Activated CD8-positive, alpha-beta memory T cell treated with anti-CD3 and anti-CD28 coated beads for 4 hours (primary cell): ENCODE measurements at regions not wholly inside any gene's neighbourhood (a gene's known extent, or its start where the extent isn't known, plus 50 kb on each side); places are given as distances from the start of the nearest gene placed in this dataset.
"Not testable (repeated sequence)": the region's sequence is repeated elsewhere in the genome, so short reads cannot be mapped to it uniquely, and the experiment has no call there.

Experiments used
- DNase-seq, 2 donors: peaks; one replicate each; pipeline ENCODE4 v3.0.0-alpha.2; 2020; ENCODE audit warnings: low read depth in 2 of 2

DNA sequence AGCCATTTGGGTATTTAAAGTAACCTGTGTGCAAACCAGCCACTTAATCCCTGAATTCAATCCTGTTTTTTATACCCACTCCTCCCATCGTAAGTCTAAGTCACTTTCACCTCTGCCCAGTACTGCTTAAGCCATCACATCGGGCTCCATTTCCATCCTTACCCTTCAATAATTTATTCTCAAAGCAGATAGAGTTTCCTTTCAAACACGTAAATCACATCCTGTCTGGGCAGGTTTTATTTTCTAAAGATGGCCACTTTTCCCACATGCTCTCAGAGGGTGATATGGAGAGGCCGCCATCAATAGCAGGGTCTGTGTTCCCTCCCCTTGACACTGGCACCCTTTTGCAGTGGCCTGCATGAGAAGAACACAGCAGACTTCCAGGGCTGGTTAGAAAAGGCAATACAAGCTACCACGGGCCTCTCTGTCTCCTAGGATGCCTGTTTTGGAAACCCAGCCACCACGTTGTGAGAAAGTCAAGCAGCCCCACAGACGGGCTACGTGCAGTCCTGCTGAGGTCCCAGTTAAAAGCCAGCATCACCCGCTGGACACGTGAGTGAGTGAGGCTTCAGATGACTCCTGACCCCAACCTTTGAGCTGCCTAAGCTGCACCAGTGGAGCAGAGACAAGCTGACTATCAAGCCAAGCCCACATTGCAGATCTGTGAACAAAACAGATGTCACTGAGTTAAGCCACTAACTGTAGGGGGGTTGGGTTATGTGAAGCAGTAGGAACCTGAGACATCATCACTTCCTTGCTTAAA, 241.8 kb upstream of the SLCO3A1 start:
- no peak for DNase-seq

DNA sequence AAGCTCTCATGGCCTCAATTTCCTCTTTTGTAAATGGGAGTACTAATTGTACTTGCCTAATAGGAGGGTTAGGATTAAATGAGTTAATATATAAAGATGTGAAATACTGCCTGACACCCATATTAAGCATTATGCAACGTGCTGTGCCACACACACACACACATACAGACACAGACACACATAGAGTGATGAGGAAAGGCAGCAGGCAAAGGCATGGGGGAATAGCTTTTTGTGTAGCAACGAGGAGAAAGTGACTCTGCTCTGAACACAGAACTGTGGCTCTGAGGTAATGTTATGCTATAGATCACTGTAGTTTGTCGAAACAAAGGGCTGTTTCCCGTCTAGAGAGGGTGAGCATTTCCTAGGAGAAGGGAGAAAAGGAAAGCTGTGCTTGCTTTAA, 233.3 kb upstream of the SLCO3A1 start:
- no peak for DNase-seq

DNA sequence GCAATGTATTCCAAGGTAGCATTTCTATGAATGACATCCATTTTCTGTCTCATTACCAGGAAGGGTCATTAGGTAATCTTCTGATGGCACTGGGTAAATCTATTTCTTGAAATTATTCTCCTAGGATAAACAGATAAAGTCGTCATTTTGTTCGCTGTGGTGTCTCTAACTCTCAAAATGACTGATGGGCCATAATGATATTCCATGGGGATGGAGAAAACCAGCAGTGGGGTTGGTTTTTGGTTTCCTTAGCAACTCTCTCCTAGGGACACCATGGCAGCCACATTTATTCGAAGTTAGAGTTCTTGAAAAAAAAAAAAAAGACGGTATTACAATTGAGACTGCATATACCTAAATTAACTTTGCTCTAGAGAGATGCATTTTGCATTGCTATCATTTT, 231.3 kb upstream of the SLCO3A1 start:
- no peak for DNase-seq

DNA sequence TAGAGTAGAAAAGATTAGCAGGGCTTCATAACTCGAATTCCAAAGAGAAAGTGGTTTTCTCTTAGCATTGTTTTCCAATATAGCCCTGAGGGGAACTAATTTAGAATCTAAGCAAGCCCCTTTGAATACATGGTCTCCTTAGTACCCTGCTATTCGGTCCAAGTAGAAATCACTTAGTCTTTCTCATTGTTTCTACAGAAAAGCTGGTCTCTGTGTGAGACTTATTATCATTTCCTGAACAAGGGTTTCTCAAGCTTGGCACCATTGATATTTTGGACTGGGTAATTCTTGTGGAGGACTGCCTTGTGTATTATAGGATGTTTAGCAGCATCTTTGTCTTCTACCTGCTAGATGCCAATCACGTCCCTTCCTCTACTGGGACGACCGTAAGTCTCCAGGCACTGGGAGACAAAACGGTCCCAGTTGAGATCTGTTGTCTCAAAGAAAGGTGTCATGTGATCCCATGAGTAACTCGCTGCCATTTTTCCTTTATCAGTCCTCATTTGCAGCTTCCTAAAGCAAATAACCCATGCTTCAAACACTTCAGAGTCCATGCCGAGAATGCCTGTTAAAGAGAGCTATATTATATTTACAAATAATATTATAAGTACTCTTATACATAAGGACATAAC, 230.7 kb upstream of the SLCO3A1 start:
- no peak for DNase-seq

DNA sequence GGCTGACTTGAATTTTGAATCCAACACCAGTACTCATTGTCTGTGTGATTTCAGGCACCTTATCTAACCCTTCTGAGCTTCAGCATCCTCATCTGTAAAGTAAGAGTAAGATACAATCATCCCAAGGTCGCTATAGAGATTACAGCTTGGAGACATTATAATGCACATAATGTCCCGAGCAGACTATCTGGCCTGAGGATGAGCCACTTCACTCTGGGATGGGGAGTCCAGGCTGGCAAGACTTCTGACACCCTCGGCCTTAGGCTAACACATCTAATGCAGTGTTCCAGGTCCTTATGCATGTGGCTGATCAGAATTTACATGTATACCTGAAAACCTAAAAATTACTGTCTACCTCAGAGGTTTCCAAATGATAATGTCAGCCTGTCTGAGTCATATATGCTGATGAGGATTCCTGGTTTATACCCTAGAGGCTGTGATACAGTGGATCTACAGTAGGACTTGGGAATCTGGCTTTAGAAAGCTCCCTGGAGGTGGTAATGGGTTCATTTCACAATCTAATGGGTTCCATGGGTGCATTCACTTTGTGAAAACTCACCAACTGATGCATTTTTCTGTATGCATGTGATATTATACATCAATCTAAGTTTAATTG, 229.0 kb upstream of the SLCO3A1 start:
- no peak for DNase-seq

DNA sequence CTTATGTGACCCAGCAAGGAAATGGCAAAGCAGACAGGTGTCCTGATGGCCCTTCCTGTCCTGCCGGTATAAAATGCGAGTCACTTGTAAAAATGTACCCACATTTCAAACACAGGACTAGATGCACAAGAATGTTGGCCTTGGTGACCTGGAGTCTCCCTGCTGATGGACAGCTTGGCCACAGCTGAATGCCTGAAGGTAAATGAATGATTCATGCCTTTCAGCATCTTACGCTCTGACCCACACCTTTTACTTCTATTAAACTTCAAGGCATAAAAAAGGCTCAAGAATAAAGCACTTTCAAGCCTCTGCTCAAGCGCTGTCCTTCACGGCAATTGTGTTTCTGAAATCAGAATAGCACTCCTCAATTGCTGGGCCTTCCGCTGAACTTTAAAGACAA, 228.0 kb upstream of the SLCO3A1 start:
- no peak for DNase-seq

DNA sequence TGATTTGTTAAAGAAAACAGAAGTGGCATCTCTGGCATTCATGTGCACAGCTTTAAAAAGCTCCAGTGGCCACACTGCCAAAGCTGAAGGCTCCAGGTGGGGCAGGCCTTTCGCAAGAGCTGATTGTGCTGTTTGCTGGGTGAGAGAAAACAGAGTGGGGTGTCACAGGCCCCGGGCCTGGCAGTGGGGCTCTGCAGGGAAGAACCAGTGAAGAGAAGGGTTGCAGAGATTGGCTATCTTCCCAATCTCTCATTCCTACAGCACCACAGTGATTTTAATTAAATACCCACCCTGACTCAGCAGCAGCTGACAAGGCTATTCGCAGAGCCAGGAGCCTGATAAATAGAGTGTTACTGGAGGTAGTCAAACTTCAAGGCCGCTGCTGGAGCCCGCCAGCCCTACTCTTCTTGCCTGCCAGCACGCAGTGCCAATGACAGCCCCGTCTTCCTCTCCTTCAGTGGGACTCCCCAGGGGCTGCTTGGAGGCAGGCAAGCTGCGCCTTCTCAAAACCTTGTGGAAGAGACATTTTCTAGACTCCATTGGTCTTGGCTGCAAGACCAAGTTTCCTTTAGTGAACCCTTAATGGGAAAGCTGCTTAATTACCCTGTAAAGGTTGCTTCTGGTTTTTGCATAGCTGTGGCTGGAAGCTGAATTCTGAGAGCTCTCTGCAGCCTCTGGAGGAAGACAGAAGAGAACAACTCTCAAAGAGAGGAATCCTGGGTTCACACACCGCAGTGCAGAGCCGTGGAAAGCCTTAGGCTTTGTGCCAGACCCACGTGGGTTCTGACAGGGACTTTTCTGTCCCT, 225.8 kb upstream of the SLCO3A1 start:
- no peak for DNase-seq

DNA sequence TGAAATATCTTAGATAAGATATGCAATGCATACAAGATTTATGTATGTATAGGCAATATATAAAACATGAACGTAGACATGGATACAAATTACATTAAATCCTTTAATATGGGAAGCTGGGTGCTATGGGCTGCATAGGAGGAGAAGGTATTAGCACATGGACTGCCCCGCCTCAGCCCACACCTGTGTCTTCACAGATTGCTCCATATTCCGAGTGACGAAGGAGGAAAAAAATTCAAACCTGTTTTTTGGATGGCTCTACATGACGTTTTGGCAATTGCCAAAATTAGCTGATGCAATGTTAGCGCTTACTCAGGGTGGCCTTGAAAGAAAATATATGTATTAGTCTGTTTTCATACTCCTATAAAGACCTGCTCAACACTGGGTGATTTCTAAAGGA, 223.4 kb upstream of the SLCO3A1 start:
- no peak for DNase-seq

DNA sequence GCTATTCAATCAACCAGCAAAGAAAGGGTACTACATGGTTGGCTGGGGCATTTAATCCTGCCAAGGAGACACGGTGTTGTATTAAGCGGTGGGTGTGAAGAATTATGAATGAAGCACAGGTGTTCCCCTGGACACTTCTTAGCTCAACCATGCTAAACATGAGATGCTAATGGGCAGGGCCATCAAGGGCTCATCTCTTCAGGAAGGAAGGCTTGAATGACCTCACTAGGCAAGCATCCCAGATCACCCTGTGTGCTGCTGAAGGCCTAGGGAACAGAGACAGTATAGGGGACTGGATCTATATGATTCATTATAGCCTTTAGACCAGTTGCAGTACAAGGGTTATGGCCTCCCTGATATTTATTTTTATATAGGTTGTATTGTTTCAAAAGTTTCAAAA, 221.3 kb upstream of the SLCO3A1 start:
- DNase-seq, result no peak

DNA sequence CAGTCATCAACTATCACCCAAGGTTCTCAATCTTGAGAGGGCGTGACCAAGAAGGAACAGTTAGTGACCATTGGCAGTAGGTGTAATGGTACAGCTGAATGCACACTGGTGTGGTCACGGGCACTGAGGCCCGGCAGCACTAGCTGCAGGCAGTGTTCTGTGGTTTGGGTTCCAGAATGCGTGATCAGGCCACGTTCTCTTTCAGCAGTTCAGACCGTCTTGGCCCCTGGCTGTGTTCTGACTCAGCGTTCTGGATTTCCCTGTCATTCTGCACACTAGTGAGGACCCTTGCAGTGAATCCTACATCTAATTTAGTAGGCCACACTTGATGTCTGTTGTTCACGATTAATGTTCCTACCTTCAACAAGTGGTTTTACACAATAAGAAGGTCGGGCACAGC, 220.5 kb upstream of the SLCO3A1 start:
- DNase-seq, result no peak

DNA sequence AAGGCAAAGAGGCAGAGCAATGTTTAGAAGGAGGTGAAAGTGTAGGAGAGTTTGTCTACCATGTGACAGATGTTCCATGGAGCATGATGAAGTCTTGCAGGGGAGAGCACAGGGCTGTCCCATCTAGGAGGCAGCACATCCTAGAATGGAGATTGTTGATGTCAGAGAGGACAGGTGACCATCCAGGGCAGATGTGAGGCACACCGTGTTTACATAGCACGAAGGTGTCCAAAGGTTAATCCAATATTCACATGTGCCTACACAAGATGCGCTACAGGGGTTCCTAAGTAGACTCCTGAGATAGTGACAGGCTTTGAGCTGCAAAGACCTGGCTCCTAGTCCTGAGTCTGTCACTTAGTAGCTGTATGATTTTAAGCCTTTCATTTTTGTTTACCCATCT, 219.3 kb upstream of the SLCO3A1 start:
- DNase-seq, result no peak

DNA sequence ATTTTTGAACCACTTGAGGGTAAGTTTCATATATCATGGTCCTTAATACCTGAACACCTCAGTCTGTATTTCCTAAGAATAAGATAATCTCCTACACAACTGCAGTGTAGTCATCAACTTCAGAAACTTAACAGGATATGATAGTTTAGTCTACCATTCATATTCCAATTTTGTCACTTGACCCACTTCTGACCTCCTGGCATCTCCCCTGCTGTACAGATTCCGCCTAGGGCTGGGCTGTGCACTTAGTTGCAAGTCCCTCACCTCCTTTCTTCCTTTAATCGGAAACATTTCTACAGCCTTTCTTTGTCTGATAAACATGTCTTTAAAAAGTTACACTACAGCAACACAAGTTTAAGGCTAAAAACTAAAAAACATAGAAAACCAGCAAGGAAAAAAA, 218.4 kb upstream of the SLCO3A1 start:
- DNase-seq, result no peak

DNA sequence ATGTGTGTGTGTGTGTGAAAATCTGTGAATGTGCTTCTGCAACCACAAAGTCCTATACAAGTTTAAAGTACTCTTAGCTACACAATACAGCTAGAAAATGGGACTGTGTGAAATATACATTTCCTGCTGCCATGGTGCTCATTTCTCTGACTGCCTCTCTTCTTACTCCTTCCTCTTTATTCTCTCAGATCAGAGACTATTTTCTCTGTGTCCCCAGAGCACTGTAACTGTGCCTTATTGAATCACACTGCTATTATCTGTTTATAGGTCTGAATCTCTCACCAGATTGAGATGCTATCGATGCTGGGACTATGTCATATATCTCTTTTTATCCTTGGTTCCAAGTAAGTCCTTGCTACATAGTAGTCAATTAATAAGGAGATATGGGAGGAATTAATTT, 217.9 kb upstream of the SLCO3A1 start:
- DNase-seq, result no peak

DNA sequence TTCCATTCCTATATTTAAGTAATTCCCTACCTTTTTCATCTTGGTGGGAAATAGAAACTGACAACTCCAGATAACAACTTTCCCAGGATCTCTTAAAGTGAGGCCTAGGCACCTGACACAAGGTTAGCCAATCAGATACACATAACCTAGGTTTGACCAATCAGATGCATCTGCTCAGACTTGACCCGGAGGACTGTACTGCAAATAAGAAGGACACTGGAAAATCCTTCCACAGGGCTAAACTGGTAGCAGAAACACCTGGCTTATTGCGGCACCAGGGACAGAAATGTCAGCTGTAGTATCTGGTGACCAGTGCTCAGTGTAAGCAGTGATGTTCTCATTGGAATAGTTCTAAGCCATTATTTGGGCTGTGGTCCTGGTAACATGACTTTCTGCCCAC, 204.5 kb upstream of the SLCO3A1 start:
- DNase-seq, result no peak

DNA sequence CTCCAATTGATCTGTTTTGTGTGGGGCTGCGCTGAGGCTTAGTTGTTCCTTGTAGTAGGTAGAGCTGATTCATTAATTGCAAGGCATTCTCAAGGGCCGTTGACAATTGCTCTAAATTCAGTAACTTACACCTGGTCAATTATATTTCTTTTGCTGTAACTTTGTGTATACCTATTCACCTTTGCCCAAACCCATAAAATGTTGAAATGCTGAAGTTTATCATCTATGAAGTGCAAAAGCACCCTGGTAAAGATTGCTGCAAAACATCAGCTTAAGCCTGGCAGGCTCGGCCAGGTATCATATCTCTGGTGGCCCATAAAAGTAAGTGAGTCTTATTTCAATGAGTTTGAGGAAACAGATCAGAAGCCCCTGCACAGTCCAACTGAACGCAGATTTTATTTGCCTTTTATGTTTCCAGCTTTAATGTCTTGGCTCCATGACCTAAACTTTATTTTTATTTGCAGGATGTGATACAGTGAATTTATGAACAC, 203.6 kb upstream of the SLCO3A1 start:
- DNase-seq, result no peak

DNA sequence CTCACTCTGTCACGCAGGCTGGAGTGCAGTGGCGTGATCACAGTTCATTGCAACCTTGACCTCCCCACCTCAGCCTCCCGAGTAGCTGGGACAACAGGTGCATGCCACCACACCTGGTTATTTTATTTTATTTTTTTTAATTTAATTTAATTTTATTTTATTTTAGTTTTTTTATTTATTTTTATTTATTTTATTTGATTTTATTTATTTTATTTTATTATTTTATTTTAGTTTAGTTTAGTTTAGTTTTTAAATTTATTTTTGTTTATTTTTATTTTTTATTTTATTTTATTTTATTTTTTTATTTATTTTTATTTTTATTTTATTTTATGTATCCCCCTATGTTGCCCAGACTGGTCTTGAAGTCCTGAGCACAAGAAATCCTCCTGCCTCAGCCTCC, 202.3 kb upstream of the SLCO3A1 start:
- no peak for DNase-seq

DNA sequence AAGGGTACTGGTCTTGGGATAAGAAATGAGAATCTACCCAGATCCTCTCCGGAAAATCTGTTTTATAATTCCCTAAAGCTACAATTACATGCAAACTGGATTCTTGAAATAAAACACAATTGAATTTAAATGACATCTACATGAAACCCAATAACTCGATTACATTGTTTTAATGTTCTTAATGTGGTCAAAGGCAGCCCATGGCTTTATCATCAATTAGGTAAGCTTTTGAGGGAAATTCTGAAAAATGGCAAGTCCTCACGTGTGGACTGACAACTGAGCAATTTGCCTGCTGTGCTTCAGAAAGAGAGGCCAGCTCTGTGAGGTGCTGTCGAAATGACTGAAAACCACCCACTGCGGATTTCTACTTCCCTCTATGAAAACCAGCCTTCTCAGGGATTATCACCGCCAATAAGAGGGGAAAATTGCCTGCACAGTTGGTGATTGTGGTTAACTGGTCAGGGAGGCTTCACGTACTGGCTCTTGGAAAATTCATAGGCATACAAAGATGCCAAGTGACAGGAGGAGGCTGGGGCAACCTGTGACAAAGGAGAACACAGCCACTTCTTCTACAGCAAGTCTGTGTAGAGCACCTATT, 200.8 kb upstream of the SLCO3A1 start:
- no peak for DNase-seq

DNA sequence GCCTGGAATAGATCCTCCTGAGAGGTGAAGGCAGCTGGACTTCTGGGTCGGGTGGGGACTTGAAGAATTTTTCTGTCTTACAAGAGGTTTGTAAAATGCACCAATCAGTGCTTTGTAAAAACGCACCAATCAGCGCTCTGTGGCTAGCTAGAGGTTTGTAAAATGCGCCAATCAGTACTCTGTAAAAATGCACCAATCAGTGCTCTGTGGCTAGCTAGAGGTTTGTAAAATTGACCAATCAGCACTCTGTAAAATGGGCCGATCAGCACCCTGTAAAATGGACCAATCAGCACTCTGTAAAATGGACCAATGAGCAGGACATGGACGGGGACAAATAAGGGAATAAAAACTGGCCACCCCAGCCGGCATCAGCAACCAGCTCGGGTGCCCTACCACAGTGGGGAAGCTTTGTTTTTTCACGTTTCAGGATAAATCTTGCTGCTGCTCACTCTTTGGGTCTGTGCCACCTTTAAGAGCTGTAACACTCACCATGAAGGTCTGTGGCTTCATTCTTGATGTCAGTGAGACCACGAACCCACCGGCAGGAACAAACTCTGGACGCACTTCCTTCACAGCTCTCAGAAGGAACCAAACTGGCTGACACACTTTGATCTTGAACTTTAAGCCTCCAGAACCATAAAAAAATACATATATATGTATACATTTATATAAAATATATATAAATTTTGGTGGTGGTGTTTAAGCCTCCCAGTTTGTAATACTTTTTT, 197.8 kb upstream of the SLCO3A1 start:
- not testable (repeated sequence) for DNase-seq

DNA sequence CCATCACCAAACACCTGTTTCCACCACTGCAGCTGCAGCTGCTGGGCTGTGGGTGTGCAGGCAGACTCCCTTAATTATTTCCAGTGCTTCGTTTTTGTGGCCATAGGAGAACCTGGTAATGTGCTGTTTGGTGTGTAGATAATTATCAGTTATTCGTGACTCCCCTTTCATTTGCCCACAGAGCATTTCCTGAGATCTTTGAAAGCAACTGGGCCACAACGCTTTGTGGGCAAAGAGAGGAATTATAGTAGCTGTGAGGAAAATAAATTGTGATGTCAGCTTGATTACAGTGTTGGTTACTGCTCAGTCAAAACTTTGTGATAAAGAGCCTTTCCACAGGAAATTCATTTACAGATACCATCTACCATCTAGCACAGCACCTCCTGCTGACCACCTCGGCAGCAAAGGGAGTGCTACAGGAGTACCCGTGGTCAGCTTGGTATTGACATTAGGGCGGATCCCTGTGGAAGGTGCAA, 193.3 kb upstream of the SLCO3A1 start:
- DNase-seq, result no peak

DNA sequence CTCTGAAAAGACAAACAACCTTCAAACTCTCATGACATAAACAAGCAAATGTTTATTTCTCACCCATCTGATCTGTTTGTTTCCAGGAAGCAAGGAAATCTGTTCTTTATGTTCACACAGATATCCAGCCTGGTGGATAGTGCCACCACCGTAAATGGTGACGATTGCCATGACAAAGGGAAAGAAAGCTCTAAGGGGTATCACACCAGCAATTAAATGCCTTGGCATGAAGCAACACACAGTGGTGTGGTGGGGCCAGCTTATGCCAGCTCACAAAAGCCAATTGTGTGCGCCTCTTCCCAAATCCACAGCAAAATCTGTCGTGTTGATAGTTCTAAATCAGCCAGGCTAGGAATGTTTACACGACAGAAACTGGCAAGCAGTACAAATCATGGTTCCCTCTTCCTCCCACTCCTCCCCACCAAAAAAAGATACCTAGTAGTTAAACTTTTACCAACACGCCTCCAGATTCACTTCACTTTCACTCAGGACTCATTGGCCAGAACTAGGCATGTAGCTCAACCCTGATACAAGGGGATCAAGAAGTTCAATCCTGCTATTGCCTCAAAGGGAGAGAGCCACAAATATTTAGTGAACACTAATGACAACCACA, 189.2 kb upstream of the SLCO3A1 start:
- DNase-seq, result no peak

DNA sequence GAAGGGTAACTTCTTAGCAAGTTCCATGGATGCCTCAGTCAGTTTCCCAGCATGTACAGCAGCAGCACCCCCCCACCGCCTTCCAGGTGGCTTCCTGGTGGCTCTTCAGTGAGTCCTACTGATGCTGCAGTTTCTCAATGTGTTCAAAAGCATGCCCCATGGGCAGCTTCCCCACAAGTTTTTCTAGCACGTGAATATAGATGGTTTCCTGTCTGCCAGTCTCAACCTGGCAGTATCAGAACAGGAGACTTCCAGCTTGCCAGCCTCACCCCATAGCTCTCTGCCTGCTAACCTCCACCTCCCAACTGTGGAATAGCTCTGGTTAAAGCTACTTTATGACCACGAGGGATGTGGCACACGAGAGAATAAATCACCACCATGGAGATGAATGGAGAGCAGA, 188.3 kb upstream of the SLCO3A1 start:
- no peak for DNase-seq
